Lung (tissue), 11 donors: ENCODE measurements at regions not wholly inside any gene's neighbourhood (a gene's known extent, or its start where the extent isn't known, plus 50 kb on each side); places are given as distances from the start of the nearest gene placed in this dataset.

ENCODE experiments used
- ATAC-seq: fragments of 200-7000 bp; cut with Tn5 transposase; one replicate; pipeline ENCODE4 v1.9.1; 2020; ENCODE audit warnings: moderate number of reproducible peaks; ENCODE audit not compliant: insufficient read depth, low FRiP score
- DNase-seq, 3 donors: peaks; one replicate each; pipeline ENCODE4 v3.0.0-alpha.2; 2013 to 2017
- H3K27ac ChIP-seq, 2 donors: one replicate each; pipeline ENCODE4 v1.5.1; 2013; ENCODE audit warnings: mild to moderate bottlenecking in 2 of 2, moderate library complexity in 2 of 2, control low read depth in 1 of 2, inconsistent platforms in 1 of 2, low read depth in 1 of 2, low read length in 1 of 2
- H3K27me3 ChIP-seq, 3 donors: one replicate each; pipeline ENCODE4 v1.5.1; 2013; ENCODE audit warnings: low read length in 2 of 3; ENCODE audit not compliant: control insufficient read depth in 3 of 3, insufficient read depth in 3 of 3
- H3K36me3 ChIP-seq, 4 donors: one replicate each; pipeline ENCODE4 v1.5.1; 2013; ENCODE audit warnings: low read length in 4 of 4, mild to moderate bottlenecking in 1 of 4, moderate library complexity in 1 of 4; ENCODE audit not compliant: control insufficient read depth in 4 of 4, insufficient read depth in 4 of 4
- H3K4me1 ChIP-seq, 5 donors: one replicate each; pipeline ENCODE4 v1.5.1; 2013; ENCODE audit warnings: low read length in 5 of 5, mild to moderate bottlenecking in 2 of 5, moderate library complexity in 1 of 5; ENCODE audit not compliant: control insufficient read depth in 5 of 5, insufficient read depth in 5 of 5
- H3K4me3 ChIP-seq: one replicate; pipeline ENCODE4 v1.5.1; 2013; ENCODE audit warnings: mild to moderate bottlenecking, control low read depth, moderate library complexity
- H3K9ac ChIP-seq, 2 donors: one replicate each; pipeline ENCODE4 v1.5.1; 2013; ENCODE audit warnings: low read length in 2 of 2, control low read depth in 1 of 2; ENCODE audit not compliant: insufficient read depth in 1 of 2
- H3K9me3 ChIP-seq, 4 donors: one replicate each; pipeline ENCODE4 v1.5.1; 2013; ENCODE audit warnings: low read length in 3 of 4, mild to moderate bottlenecking in 1 of 4, moderate library complexity in 1 of 4; ENCODE audit not compliant: control insufficient read depth in 4 of 4, insufficient read depth in 3 of 4
- WGBS, 2 donors: extraction: QIAGEN DNeasy Blood & Tissue Kit; methylation state at CpG; one replicate each; pipeline ENCODE4 v1.1.7; 2013; 5-methylcytosine and 5-hydroxymethylcytosine counted together
- TF ChIP-seq, protein P1 (sequence below): IDR thresholded peaks from 2 replicates; pipeline ENCODE4 v1.5.1; 2012; ENCODE audit warnings: mild to moderate bottlenecking; ENCODE audit errors: control extremely low read depth, extremely low read depth
- donor health status: control.
- donor health status: control.
- donor health status: Bipolar disorder and iron deficiency.
- donor health status: healthy.
- donor health status: DM: yes; HTN: yes; CAD: no.

DNA sequence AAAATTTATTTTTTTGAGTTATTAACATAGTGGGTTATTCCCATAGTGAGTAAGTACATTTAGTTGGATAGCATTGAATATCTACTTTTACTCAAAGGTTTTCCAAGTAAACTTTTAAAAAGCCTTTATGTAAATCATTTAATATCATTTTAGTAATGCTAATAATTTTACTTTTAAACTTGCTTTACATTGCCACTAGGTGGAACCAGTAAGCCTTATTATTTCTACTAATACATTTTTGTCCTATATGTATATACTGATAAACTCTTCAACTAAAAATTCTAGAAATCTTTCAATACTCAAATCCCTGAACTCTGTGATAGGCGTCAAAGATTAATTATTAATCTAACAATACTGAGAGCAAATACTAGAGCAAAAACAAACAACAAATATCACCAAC lies 1709.2 kb upstream of the PCDH20 start:
- H3K27ac ChIP-seq = no peak overlapping the region
- ATAC-seq (no peak), DNase-seq (peak in 2 of 3 donors; percentile 55 to 73)
- TF ChIP-seq, protein P1, sequence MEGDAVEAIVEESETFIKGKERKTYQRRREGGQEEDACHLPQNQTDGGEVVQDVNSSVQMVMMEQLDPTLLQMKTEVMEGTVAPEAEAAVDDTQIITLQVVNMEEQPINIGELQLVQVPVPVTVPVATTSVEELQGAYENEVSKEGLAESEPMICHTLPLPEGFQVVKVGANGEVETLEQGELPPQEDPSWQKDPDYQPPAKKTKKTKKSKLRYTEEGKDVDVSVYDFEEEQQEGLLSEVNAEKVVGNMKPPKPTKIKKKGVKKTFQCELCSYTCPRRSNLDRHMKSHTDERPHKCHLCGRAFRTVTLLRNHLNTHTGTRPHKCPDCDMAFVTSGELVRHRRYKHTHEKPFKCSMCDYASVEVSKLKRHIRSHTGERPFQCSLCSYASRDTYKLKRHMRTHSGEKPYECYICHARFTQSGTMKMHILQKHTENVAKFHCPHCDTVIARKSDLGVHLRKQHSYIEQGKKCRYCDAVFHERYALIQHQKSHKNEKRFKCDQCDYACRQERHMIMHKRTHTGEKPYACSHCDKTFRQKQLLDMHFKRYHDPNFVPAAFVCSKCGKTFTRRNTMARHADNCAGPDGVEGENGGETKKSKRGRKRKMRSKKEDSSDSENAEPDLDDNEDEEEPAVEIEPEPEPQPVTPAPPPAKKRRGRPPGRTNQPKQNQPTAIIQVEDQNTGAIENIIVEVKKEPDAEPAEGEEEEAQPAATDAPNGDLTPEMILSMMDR = no peak
- no peaks in the 10 kb centered on the region for H3K4me1 ChIP-seq
- no peaks in the 10 kb centered on the region for H3K36me3 ChIP-seq
- H3K9ac ChIP-seq = no peak overlapping the region
- H3K27me3 ChIP-seq = no peaks in the 10 kb centered on the region
- 48 to 63% methylated on average over 1 of the region's 1 CpG for WGBS, 2 donors
- no peaks in the 10 kb centered on the region for H3K9me3 ChIP-seq
- H3K4me3 ChIP-seq = no peak overlapping the region

DNA sequence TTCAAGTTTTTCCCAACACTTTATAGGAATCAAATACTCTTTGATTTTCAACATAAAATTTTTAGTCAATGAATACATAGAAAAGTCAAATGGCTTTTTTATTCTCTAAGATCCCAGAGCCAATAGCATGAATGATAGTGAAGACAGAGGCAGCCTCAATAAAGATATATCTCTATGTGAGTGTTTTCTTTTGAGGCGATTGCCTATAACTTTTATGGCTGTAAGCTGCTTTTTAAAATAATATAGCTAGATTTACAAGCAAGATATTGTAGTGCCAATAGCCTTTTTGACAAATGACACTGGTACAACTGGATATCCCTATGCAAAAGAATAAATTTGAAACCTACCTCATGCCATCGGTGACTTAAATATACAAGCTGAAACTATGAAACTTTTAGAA lies 1705.2 kb upstream of the PCDH20 start:
- H3K4me1 ChIP-seq = no peaks in the 10 kb centered on the region
- no peaks in the 10 kb centered on the region for H3K27me3 ChIP-seq
- TF ChIP-seq, protein P1 = no peak
- H3K9me3 ChIP-seq = no peaks in the 10 kb centered on the region
- no peak overlapping the region for H3K27ac ChIP-seq
- H3K4me3 ChIP-seq = no peak overlapping the region
- no peaks in the 10 kb centered on the region for H3K36me3 ChIP-seq
- DNase-seq = no peak
- no peak overlapping the region for H3K9ac ChIP-seq
- ATAC-seq = no peak
- WGBS, 2 donors = 90% methylated on average over 2 of the region's 2 CpGs

DNA sequence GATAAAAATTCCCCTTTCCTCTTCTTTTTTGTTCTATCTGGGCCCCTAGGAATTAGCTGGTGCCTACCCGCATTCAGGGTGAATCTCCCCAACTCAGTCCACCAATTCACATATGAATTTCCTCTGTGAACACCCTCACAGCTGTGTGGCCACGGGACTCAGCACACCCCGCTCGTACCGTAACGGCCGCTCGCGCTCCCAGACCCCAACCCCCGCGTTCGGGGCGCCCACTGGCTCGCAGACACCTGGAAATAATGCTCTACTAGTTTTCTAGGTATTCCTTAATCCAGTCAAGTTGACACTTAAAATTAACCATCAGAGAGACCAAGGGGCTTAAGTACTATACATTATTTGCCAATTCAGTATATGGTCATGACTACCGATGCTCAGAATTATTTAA lies 1702.1 kb upstream of the PCDH20 start:
- 90 to 93% methylated on average over 15 of the region's 15 CpGs for WGBS, 2 donors
- ATAC-seq (no peak), DNase-seq (no peak)
- Histone ChIP-seq H3K36me3 (no peaks in the 10 kb centered on the region), H3K9ac (no peak overlapping the region), H3K4me3 (no peak overlapping the region), H3K4me1 (no peaks in the 10 kb centered on the region), H3K27ac (no peak overlapping the region), H3K9me3 (no peaks in the 10 kb centered on the region), H3K27me3 (no peaks in the 10 kb centered on the region)
- TF ChIP-seq, protein P1 = no peak

DNA sequence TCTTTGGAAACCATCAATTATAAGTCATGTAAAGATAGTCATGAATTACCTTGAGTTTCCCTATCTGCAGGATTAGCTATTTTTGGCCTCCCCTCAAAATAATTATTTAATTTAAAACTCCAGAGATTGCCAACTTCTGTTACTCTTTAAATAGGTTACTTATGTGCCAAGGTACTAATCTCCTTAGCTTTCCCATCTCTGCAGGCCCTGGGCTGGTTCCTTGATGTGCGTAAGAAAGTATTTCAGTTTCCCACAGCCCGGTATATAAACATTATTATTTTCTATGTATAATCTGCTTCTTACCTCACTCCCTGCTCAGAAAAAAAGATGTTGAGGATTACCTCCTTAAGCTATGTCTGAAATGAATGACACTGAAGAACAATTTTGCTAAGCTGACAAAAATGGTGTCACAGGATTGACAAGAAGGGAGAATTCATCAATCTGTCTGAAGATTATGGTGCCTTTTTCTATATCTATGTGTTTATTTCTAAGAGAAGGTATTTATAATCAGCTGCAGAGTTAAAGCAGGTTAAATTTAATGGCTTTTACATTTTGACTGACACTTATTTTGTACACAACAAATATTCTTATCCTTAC lies 1697.2 kb upstream of the PCDH20 start:
- Histone ChIP-seq H3K4me1 (no peaks in the 10 kb centered on the region), H3K9me3 (no peaks in the 10 kb centered on the region), H3K27ac (no peak overlapping the region), H3K36me3 (no peaks in the 10 kb centered on the region), H3K4me3 (no peak overlapping the region), H3K9ac (no peak overlapping the region), H3K27me3 (no peaks in the 10 kb centered on the region)
- no peak for ATAC-seq
- WGBS, 2 donors = 92 to 97% methylated on average over 2 of the region's 2 CpGs
- no peak for DNase-seq
- TF ChIP-seq, protein P1 = no peak
